ENCODE measurements at regions not wholly inside any gene's neighbourhood (a gene's known extent, or its start where the extent isn't known, plus 50 kb on each side); places are given as distances from the start of the nearest gene placed in this dataset.

GRCh38 chr10:129035052-129035827, 431.8 kb upstream of the MGMT start:
- DNase-seq (ENCODE audit: low read depth) (no peak), FAIRE-seq (no peak)
- no peak for TF ChIP-seq CTCF (IDR thresholded peaks at IDR 0.05; ENCODE audit: insufficient read depth, low read length, severe bottlenecking)
- no peak overlapping the region for H3K4me3 ChIP-seq (ENCODE audit: low read depth, low read length)
- H3K36me3 ChIP-seq (ENCODE audit: control insufficient read depth, insufficient read depth, low read length): no peaks in the 10 kb centered on the region
- H3K27me3 ChIP-seq (ENCODE audit: control insufficient read depth, insufficient read depth, low read length): no peaks in the 10 kb centered on the region

- DNase-seq (ENCODE audit: low read depth): no peak
- no peak for TF ChIP-seq CTCF (IDR thresholded peaks at IDR 0.05; ENCODE audit: insufficient read depth, low read length, severe bottlenecking)
- Histone ChIP-seq H3K36me3 (ENCODE audit: control insufficient read depth, insufficient read depth, low read length) (no peaks in the 10 kb centered on the region), H3K4me3 (ENCODE audit: low read depth, low read length) (no peak overlapping the region), H3K27me3 (ENCODE audit: control insufficient read depth, insufficient read depth, low read length) (no peaks in the 10 kb centered on the region)
- FAIRE-seq: no peak
Measured at GRCh38 chr10:129038522-129038921, 428.5 kb upstream of the MGMT start.

- DNase-seq (ENCODE audit: low read depth): no peak
- Histone ChIP-seq H3K36me3 (ENCODE audit: control insufficient read depth, insufficient read depth, low read length) (no peaks in the 10 kb centered on the region), H3K4me3 (ENCODE audit: low read depth, low read length) (no peak overlapping the region), H3K27me3 (ENCODE audit: control insufficient read depth, insufficient read depth, low read length) (no peaks in the 10 kb centered on the region)
- TF ChIP-seq CTCF (IDR thresholded peaks at IDR 0.05; ENCODE audit: insufficient read depth, low read length, severe bottlenecking): no peak
- FAIRE-seq: no peak
Measured at GRCh38 chr10:129039406-129040370, 427.4 kb upstream of the MGMT start.

- DNase-seq (ENCODE audit: low read depth) (no peak), FAIRE-seq (no peak)
- no peak for TF ChIP-seq CTCF (IDR thresholded peaks at IDR 0.05; ENCODE audit: insufficient read depth, low read length, severe bottlenecking)
- H3K27me3 ChIP-seq (ENCODE audit: control insufficient read depth, insufficient read depth, low read length): no peaks in the 10 kb centered on the region
- H3K36me3 ChIP-seq (ENCODE audit: control insufficient read depth, insufficient read depth, low read length): no peaks in the 10 kb centered on the region
- no peak overlapping the region for H3K4me3 ChIP-seq (ENCODE audit: low read depth, low read length)
Measured at GRCh38 chr10:129040377-129040776, 426.7 kb upstream of the MGMT start.

GRCh38 chr10:129041916-129042315, 425.1 kb upstream of the MGMT start:
- no peak for DNase-seq (ENCODE audit: low read depth)
- no peak for TF ChIP-seq CTCF (IDR thresholded peaks at IDR 0.05; ENCODE audit: insufficient read depth, low read length, severe bottlenecking)
- no peak for FAIRE-seq
- Histone ChIP-seq H3K36me3 (ENCODE audit: control insufficient read depth, insufficient read depth, low read length) (no peaks in the 10 kb centered on the region), H3K4me3 (ENCODE audit: low read depth, low read length) (no peak overlapping the region), H3K27me3 (ENCODE audit: control insufficient read depth, insufficient read depth, low read length) (no peaks in the 10 kb centered on the region)

Measured in bronchial epithelial cell (primary cell).